Progenitor cell of endocrine pancreas (in vitro differentiated cells): ENCODE measurements at regions not wholly inside any gene's neighbourhood (a gene's known extent, or its start where the extent isn't known, plus 50 kb on each side); places are given as distances from the start of the nearest gene placed in this dataset.

Experiments used
- DNase-seq: peaks from one replicate; pipeline ENCODE4 v3.0.0; 2021; ENCODE audit warnings: low spot score; ENCODE audit not compliant: unreplicated experiment
- H3K27ac Mint-ChIP-seq: 2 replicates; pipeline ENCODE4 v1.8.0; 2021; ENCODE audit warnings: mild to moderate bottlenecking, moderate library complexity, mixed read lengths
- H3K27me3 Mint-ChIP-seq: 2 replicates; pipeline ENCODE4 v1.8.0; 2021; ENCODE audit warnings: mixed read lengths
- H3K36me3 Mint-ChIP-seq: 2 replicates; pipeline ENCODE4 v1.8.0; 2022; ENCODE audit warnings: mixed read lengths; ENCODE audit not compliant: insufficient read depth
- H3K4me1 Mint-ChIP-seq: 2 replicates; pipeline ENCODE4 v1.8.0; 2021; ENCODE audit warnings: low read depth, mixed read lengths
- H3K4me3 Mint-ChIP-seq: 2 replicates; pipeline ENCODE4 v1.8.0; 2021; ENCODE audit warnings: low read depth, mild to moderate bottlenecking, moderate library complexity, mixed read lengths
- H3K9me3 Mint-ChIP-seq: 2 replicates; pipeline ENCODE4 v1.8.0; 2021; ENCODE audit warnings: low read depth, mixed read lengths
- CTCF ChIP-seq: fragments of 200-600 bp; sonication (generic); IDR thresholded peaks from one replicate; pipeline ENCODE4 v1.5.0; 2021; ENCODE audit warnings: antibody characterized with exemption, mild to moderate bottlenecking; ENCODE audit not compliant: unreplicated experiment

GRCh38 chr2:43052944-43053306 is 173.5 kb downstream of the ZFP36L2 start:
- Mint-ChIP-seq H3K36me3 (no peaks in the 10 kb centered on the region), H3K4me3 (no peak overlapping the region), H3K27me3 (peaks cover 9% of the 10 kb centered on the region), H3K9me3 (no peaks in the 10 kb centered on the region), H3K27ac (no peak overlapping the region), H3K4me1 (peaks cover 28% of the 10 kb centered on the region)
- DNase-seq = no peak
- TF ChIP-seq CTCF = no peak

GRCh38 chr2:43052204-43052943 is 174.0 kb downstream of the ZFP36L2 start:
- Mint-ChIP-seq H3K36me3 (no peaks in the 10 kb centered on the region), H3K27me3 (peaks cover 5% of the 10 kb centered on the region), H3K4me3 (no peak overlapping the region), H3K9me3 (no peaks in the 10 kb centered on the region), H3K4me1 (peaks cover 26% of the 10 kb centered on the region), H3K27ac (no peak overlapping the region)
- no peak for DNase-seq
- no peak for TF ChIP-seq CTCF

GRCh38 chr2:43051338-43051737 is 175.1 kb downstream of the ZFP36L2 start:
- Mint-ChIP-seq H3K4me3 (no peak overlapping the region), H3K27me3 (peaks cover 5% of the 10 kb centered on the region), H3K9me3 (no peaks in the 10 kb centered on the region), H3K36me3 (no peaks in the 10 kb centered on the region), H3K27ac (no peak overlapping the region), H3K4me1 (peaks cover 35% of the 10 kb centered on the region)
- TF ChIP-seq CTCF = no peak
- DNase-seq = no peak

GRCh38 chr2:43050866-43051265 is 175.5 kb downstream of the ZFP36L2 start:
- peaks cover 37% of the 10 kb centered on the region for H3K4me1 Mint-ChIP-seq
- H3K4me3 Mint-ChIP-seq = no peak overlapping the region
- peaks cover 5% of the 10 kb centered on the region for H3K27me3 Mint-ChIP-seq
- no peaks in the 10 kb centered on the region for H3K36me3 Mint-ChIP-seq
- DNase-seq = no peak
- no peak overlapping the region for H3K27ac Mint-ChIP-seq
- TF ChIP-seq CTCF = no peak
- no peaks in the 10 kb centered on the region for H3K9me3 Mint-ChIP-seq

- Mint-ChIP-seq H3K4me1 (peaks cover 30% of the 10 kb centered on the region), H3K36me3 (no peaks in the 10 kb centered on the region), H3K9me3 (no peaks in the 10 kb centered on the region), H3K4me3 (no peak overlapping the region), H3K27ac (no peak overlapping the region), H3K27me3 (peaks cover 5% of the 10 kb centered on the region)
- no peak for TF ChIP-seq CTCF
- DNase-seq = no peak
These were observed 176.3 kb downstream of the ZFP36L2 start for GRCh38 chr2:43049836-43050801.
